ENCODE measurements at regions not wholly inside any gene's neighbourhood (a gene's known extent, or its start where the extent isn't known, plus 50 kb on each side); places are given as distances from the start of the nearest gene placed in this dataset.

GRCh38 chr4:27100713-27101112 lies 240.1 kb downstream of the STIM2 start:
- TF ChIP-seq GATA3 (IDR thresholded peaks at IDR 0.05; ENCODE audit: low read depth, low read length) (no peak), GATA2 (IDR thresholded peaks at IDR 0.05; ENCODE audit: low read depth, low read length) (no peak)

All from SH-SY5Y (cell line).